ENCODE measurements at regions not wholly inside any gene's neighbourhood (a gene's known extent, or its start where the extent isn't known, plus 50 kb on each side); places are given as distances from the start of the nearest gene placed in this dataset.

GRCh38 chr18:51278045-51278649, 80.7 kb upstream of the MEX3C start:
- WGBS, 2 donors: 75% methylated on average over 4 of the region's 4 CpGs
- Histone ChIP-seq H3K4me3 (no peak overlapping the region), H3K9me3 (no peaks in the 10 kb centered on the region), H3K4me1 (peaks cover 0 to 6% (median 0%) of the 10 kb centered on the region in 4 donors), H3K27me3 (no peaks in the 10 kb centered on the region), H3K27ac (no peak overlapping the region), H3K36me3 (no peaks in the 10 kb centered on the region)
- TF ChIP-seq POLR2A (IDR thresholded peaks at IDR 0.05) (no peak), CTCF (IDR thresholded peaks at IDR 0.05) (peak in 2 of 5 experiments; percentile 5 to 13), EP300 (IDR thresholded peaks at IDR 0.05) (no peak)
- DNase-seq (ENCODE audit: low spot score in 2 of 2): no peak

GRCh38 chr18:51279367-51279984, 82.0 kb upstream of the MEX3C start:
- Histone ChIP-seq H3K4me1 (peaks cover 0 to 6% (median 0%) of the 10 kb centered on the region in 4 donors), H3K4me3 (no peak overlapping the region), H3K36me3 (no peaks in the 10 kb centered on the region), H3K27me3 (no peaks in the 10 kb centered on the region), H3K9me3 (no peaks in the 10 kb centered on the region), H3K27ac (no peak overlapping the region)
- no peak for DNase-seq (ENCODE audit: low spot score in 2 of 2)
- TF ChIP-seq EP300 (IDR thresholded peaks at IDR 0.05) (no peak), CTCF (IDR thresholded peaks at IDR 0.05) (no peak), POLR2A (IDR thresholded peaks at IDR 0.05) (no peak)
- WGBS, 2 donors: 73 to 86% methylated on average over 2 of the region's 2 CpGs

- 74 to 77% methylated on average over 5 of the region's 5 CpGs for WGBS, 2 donors
- no peak for DNase-seq (ENCODE audit: low spot score in 2 of 2)
- no peak overlapping the region for H3K4me3 ChIP-seq
- no peak for TF ChIP-seq EP300 (IDR thresholded peaks at IDR 0.05)
- no peak for TF ChIP-seq CTCF (IDR thresholded peaks at IDR 0.05)
- no peak for TF ChIP-seq POLR2A (IDR thresholded peaks at IDR 0.05)
- H3K9me3 ChIP-seq: peaks cover 0 to 10% (median 0%) of the 10 kb centered on the region in 4 donors
- H3K36me3 ChIP-seq: no peaks in the 10 kb centered on the region
- no peaks in the 10 kb centered on the region for H3K4me1 ChIP-seq
- H3K27ac ChIP-seq: no peak overlapping the region
- H3K27me3 ChIP-seq: no peaks in the 10 kb centered on the region
Observed at GRCh38 chr18:51287818-51288508, 90.5 kb upstream of the MEX3C start.

GRCh38 chr18:51288582-51288981, 91.1 kb upstream of the MEX3C start:
- 88 to 95% methylated on average over 3 of the region's 3 CpGs for WGBS, 2 donors
- Histone ChIP-seq H3K27ac (no peak overlapping the region), H3K27me3 (no peaks in the 10 kb centered on the region), H3K36me3 (no peaks in the 10 kb centered on the region), H3K4me1 (no peaks in the 10 kb centered on the region), H3K9me3 (peaks cover 0 to 10% (median 0%) of the 10 kb centered on the region in 4 donors), H3K4me3 (no peak overlapping the region)
- DNase-seq (ENCODE audit: low spot score in 2 of 2): no peak
- TF ChIP-seq POLR2A (IDR thresholded peaks at IDR 0.05) (no peak), EP300 (IDR thresholded peaks at IDR 0.05) (no peak)

- TF ChIP-seq CTCF (IDR thresholded peaks at IDR 0.05): no peak
- TF ChIP-seq EP300 (IDR thresholded peaks at IDR 0.05): no peak
- no peak for TF ChIP-seq POLR2A (IDR thresholded peaks at IDR 0.05)
- H3K4me3 ChIP-seq: no peak overlapping the region
- no peaks in the 10 kb centered on the region for H3K36me3 ChIP-seq
- H3K27me3 ChIP-seq: no peaks in the 10 kb centered on the region
- 63 to 88% methylated on average over 2 of the region's 2 CpGs for WGBS, 2 donors
- no peak overlapping the region for H3K27ac ChIP-seq
- DNase-seq (ENCODE audit: low spot score in 2 of 2): no peak
- peaks cover 0 to 10% (median 0%) of the 10 kb centered on the region in 4 donors for H3K9me3 ChIP-seq
- no peaks in the 10 kb centered on the region for H3K4me1 ChIP-seq
Observed at GRCh38 chr18:51290860-51291259, 93.4 kb upstream of the MEX3C start.
